ENCODE measurements at regions not wholly inside any gene's neighbourhood (a gene's known extent, or its start where the extent isn't known, plus 50 kb on each side); places are given as distances from the start of the nearest gene placed in this dataset.
"Not testable (repeated sequence)": the region's sequence is repeated elsewhere in the genome, so short reads cannot be mapped to it uniquely, and the experiment has no call there.

DNA sequence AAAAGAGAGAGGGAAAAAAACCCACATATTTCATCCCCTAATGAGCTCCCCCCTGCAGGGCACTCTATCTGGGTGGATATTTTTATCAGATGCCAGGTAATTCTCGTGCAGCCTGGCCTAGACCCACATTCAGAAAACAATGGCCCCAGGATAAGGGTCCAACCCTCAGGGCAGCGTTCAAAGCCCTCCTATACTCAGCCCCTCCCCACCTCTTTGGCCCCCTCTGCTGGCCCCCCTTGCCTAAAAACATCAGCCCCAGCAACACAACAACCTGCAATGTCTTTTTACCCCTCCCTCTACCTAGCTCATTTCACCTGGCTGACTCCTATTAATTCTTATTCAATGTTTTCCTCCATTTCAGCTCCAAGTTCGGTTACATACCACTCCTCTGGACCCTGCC is 145.4 kb upstream of the MED14 start:
- H3K4me3 Mint-ChIP-seq = no peak overlapping the region
- H3K27me3 Mint-ChIP-seq = no peaks in the 10 kb centered on the region
- DNase-seq (no peak), ATAC-seq (no peak)
- H3K27ac Mint-ChIP-seq = no peak overlapping the region
- CTCF ChIA-PET = no interaction called here
- no peaks in the 10 kb centered on the region for H3K36me3 Mint-ChIP-seq
- no peaks in the 10 kb centered on the region for H3K4me1 Mint-ChIP-seq
- H3K9me3 Mint-ChIP-seq (ENCODE audit: low read depth) = no peaks in the 10 kb centered on the region

DNA sequence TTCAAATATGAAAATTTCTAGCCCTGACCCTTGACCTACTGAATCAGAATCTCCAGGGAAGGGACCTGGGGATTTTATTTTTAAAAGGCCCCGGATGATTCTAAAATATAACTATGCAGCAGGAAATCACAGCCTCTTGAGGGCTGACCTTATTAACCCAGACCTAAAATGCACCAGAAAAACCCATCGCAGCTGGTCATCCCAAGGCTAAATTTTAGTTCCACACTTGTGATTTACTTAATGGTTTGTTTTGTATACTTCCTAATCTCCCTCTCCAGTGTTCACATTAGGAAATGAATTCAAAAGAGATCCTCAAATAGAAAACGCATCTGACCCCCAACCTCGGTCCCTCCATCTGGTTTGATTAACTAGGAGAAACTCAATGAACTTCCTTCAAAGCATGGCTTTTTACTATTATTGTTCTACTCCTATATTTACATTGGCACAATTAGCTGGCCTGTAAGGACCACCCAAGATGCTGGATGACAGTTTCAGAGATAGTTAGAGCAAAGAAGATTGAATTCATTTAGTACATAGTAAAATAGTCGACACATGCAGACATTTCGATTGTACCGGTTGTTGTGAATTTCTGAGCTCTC is 147.8 kb upstream of the MED14 start:
- H3K36me3 Mint-ChIP-seq = no peaks in the 10 kb centered on the region
- H3K27ac Mint-ChIP-seq = no peak overlapping the region
- H3K4me1 Mint-ChIP-seq = peaks cover 2% of the 10 kb centered on the region
- H3K4me3 Mint-ChIP-seq = no peak overlapping the region
- H3K9me3 Mint-ChIP-seq (ENCODE audit: low read depth) = no peaks in the 10 kb centered on the region
- no peaks in the 10 kb centered on the region for H3K27me3 Mint-ChIP-seq
- no peak for DNase-seq
- CTCF ChIA-PET = no interaction called here
- ATAC-seq = no peak

DNA sequence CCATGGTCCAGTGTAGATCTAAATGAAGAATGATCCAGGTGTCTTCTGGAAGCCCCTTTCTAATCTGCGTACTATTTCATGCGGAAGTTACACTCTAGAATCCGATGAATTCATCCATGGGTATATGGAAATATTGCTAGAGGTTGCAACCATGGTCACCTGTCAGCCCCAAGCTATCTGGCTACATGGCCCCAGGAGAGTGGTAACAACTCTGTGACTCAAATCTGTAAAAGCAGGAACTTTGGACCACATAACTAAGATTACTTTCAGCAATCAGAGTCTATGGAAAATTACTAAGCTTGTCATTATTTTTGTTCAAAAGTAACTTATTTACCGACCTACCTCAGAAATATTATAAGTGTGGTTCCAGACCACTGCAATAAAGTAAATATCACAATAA is 150.6 kb upstream of the MED14 start:
- Mint-ChIP-seq H3K9me3 (ENCODE audit: low read depth) (no peaks in the 10 kb centered on the region), H3K27me3 (no peaks in the 10 kb centered on the region), H3K4me3 (no peak overlapping the region), H3K27ac (no peak overlapping the region), H3K36me3 (no peaks in the 10 kb centered on the region), H3K4me1 (peaks cover 7% of the 10 kb centered on the region)
- DNase-seq (no peak), ATAC-seq (no peak)
- CTCF ChIA-PET = no interaction called here

DNA sequence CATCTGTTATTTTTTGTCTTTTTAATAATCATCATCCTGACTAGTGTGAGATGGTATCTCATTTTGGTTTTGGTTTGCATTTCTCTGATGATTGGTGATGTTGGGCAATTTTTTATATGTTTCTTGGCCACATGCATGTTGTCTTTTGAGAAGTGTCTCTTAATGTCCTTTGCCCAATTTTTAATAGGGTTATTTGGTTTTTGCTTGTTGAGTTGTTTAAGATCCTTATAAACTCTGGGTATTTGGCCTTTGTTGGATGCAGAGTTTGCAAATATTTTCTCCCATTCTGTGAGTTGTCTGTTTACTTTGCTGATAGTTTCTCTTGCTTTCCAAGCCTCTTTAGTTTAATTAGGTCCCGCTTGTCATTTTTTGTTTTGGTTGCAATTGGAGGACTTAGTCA is 152.1 kb upstream of the MED14 start:
- Mint-ChIP-seq H3K4me1 (peaks cover 7% of the 10 kb centered on the region), H3K36me3 (no peaks in the 10 kb centered on the region), H3K4me3 (no peak overlapping the region), H3K27me3 (no peaks in the 10 kb centered on the region), H3K9me3 (ENCODE audit: low read depth) (no peaks in the 10 kb centered on the region), H3K27ac (no peak overlapping the region)
- DNase-seq = no peak
- no peak for ATAC-seq
- CTCF ChIA-PET = no interaction called here

DNA sequence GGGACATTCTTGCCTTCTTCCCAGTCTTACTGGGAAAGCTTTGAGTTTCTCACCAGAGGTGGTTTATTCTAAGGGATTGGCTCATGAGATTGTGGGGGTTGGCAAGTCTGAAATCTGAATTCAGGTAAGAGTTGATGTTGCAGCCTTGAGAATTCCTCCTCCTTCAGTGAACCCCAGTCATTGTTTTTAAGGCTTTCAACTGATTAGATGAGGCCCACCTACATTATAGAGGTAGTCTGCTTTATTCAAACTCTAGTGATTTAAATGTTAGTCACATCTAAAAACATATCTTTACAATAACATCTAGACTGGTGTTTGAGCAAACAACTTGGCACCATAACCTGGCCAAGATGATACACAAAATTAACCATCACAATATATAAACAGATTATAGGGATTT is 156.5 kb upstream of the MED14 start:
- no peak for ATAC-seq
- no peak overlapping the region for H3K27ac Mint-ChIP-seq
- no peaks in the 10 kb centered on the region for H3K27me3 Mint-ChIP-seq
- CTCF ChIA-PET = no interaction called here
- H3K4me3 Mint-ChIP-seq = no peak overlapping the region
- no peak for DNase-seq
- H3K9me3 Mint-ChIP-seq (ENCODE audit: low read depth) = no peaks in the 10 kb centered on the region
- H3K36me3 Mint-ChIP-seq = no peaks in the 10 kb centered on the region
- H3K4me1 Mint-ChIP-seq = peaks cover 7% of the 10 kb centered on the region

DNA sequence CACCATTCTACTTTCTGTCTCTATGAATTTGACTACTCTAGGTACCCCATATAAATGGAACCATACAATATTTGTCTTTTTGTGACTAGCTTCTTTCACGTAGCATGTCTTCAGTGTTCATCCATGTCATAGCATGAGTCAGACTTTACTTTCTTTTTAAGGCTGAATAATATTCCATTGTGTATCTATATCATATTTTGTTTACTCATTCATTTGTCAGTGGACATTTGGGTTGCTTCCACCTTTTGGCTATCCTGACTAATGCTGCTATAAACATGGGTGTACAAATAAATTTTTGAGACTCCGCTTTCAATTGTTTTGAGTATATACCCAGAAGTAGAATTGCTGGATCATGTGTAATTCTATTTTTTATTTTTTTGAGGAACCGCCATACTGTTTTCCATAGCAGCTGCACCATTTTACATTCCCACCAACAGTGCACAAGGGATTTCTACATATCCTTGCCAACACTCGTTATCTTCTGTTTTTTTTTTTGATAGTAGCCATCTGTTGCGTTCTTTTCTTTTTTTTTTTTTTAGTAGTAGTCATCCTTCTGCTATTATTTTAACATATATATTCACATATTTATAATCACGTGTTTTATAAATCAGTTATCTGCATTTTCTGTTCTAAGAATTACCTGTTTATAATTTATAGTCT is 158.0 kb upstream of the MED14 start:
- Mint-ChIP-seq H3K4me3 (no peak overlapping the region), H3K9me3 (ENCODE audit: low read depth) (no peaks in the 10 kb centered on the region), H3K27me3 (no peaks in the 10 kb centered on the region), H3K4me1 (peaks cover 2% of the 10 kb centered on the region), H3K27ac (no peak overlapping the region), H3K36me3 (no peaks in the 10 kb centered on the region)
- CTCF ChIA-PET = no interaction called here
- DNase-seq (no peak), ATAC-seq (no peak)

DNA sequence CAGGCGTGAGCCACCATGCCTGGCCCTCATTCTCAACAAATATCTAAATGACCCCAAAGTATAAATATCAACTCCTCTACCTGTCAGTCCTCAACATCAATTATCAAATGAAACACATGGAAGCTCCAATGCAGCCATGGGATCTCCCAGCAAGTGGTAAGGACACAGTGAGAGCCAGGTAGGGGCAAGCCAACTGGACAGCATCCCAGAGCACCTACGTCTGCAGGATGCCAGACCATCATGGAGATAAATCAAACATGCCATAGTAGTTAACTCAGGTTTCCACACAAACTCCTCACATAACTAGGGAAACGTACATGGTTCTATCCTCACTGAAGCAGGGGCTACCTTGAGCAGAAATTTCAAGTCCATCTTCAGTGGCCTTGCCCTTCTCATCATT is 159.9 kb upstream of the MED14 start:
- Mint-ChIP-seq H3K4me1 (no peaks in the 10 kb centered on the region), H3K27me3 (no peaks in the 10 kb centered on the region), H3K27ac (no peak overlapping the region), H3K4me3 (no peak overlapping the region), H3K9me3 (ENCODE audit: low read depth) (no peaks in the 10 kb centered on the region), H3K36me3 (no peaks in the 10 kb centered on the region)
- no peak for DNase-seq
- CTCF ChIA-PET = no interaction called here
- no peak for ATAC-seq

DNA sequence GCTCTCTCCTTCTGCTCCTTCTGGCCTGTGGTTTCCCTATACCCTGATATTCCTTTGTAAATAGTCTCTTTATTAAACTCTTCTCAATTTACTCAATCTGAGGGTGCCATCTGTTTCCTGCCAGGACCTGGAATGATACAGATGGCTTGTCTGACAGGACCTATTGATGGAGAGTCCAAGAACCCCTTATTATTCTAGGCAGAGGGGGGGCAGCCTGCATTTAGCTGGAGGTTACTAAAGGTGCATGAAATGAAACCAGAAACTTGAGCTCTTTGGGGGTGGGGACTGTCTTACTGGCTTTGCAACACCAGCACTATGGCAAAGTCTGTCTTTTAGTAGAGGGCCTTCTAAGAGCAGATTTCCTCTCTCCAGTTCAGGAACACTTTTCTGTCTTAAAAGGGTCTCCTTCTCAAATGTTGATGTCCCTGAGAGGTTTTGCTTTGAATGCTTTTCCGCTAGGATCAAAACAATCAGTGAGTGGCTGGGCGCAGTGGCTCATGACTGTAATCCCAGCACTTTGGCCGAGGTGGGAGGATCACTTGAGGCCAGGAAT is 162.5 kb upstream of the MED14 start:
- Mint-ChIP-seq H3K4me1 (no peaks in the 10 kb centered on the region), H3K27me3 (peaks cover 11% of the 10 kb centered on the region), H3K36me3 (no peaks in the 10 kb centered on the region), H3K9me3 (ENCODE audit: low read depth) (no peaks in the 10 kb centered on the region), H3K27ac (no peak overlapping the region), H3K4me3 (no peak overlapping the region)
- CTCF ChIA-PET = no interaction called here
- ATAC-seq (no peak), DNase-seq (no peak)

DNA sequence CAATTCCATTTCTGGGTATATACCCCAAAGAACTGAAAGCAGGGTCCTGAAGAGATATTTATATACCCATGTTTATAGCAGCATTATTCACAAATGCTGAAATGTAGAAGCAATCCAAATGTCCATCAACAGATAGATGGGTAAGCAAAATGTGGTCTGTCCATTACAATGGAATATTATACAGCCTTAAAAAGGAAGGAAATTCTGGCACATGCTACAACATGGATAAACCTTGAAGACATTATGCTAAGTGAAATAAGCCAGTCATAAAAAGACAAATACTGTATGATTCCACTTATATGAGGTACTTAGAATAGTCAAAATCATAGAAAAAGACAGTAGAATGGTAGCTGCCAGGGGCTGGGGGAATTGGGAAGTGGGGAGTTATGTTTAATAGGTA is 169.4 kb upstream of the MED14 start:
- H3K27ac Mint-ChIP-seq; H3K9me3 Mint-ChIP-seq (ENCODE audit: low read depth); CTCF ChIA-PET; H3K4me3 Mint-ChIP-seq; ATAC-seq; H3K36me3 Mint-ChIP-seq; H3K4me1 Mint-ChIP-seq; DNase-seq: not testable (repeated sequence)
- H3K27me3 Mint-ChIP-seq = peaks cover 16% of the 10 kb centered on the region

DNA sequence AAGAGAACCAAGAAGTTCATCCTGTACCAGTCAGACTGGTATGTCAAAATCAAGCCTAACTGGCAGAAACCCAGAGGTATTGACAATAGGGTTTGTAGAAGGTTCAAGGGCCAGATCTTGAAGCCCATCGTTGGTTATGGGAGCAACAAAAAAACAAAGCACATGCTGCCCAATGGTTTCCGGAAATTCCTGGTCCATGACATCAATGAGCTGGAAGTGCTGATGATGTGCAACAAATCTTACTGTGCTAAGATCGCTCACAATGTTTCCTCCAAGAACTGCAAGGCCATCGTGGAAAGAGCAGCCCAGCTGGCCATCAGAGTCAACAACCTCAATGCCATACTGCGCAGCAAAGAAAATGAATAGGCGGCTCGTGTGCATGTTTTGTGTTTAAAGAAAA is 172.7 kb upstream of the MED14 start:
- peaks cover 4% of the 10 kb centered on the region for H3K27me3 Mint-ChIP-seq
- no peaks in the 10 kb centered on the region for H3K9me3 Mint-ChIP-seq (ENCODE audit: low read depth)
- DNase-seq (no peak), ATAC-seq (no peak)
- H3K4me3 Mint-ChIP-seq = no peak overlapping the region
- no peaks in the 10 kb centered on the region for H3K4me1 Mint-ChIP-seq
- H3K36me3 Mint-ChIP-seq = no peaks in the 10 kb centered on the region
- no peak overlapping the region for H3K27ac Mint-ChIP-seq
- CTCF ChIA-PET = no interaction called here

DNA sequence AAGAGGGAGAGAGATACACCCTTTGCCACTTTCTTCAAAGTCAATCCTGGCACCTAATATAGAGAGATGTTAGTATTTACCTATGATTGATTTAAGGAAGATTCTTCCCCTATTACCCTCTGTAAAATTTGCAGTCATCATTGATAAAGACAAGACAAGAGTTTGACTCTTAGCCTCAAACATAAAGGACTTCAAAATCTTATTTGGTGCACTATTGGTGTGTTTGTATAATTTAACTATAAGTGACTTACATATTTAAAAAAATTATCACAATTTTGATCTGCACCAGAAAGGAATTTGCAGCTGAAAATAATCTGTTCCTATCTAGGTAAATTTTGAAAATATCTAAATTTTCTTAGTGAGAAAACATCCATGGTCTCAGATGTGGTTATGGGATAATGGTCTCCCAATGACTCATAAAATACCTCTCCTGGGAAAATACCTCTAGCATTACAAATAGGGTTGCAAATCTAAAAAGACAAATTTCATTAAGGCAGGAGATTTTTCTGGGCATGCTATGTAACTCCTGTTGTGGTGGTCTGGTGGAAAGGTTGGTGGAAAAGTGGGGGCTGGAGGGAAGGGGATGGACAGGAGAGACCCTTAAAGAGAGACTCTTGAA is 173.6 kb upstream of the MED14 start:
- H3K27me3 Mint-ChIP-seq = peaks cover 3% of the 10 kb centered on the region
- H3K4me3 Mint-ChIP-seq = no peak overlapping the region
- DNase-seq (no peak), ATAC-seq (no peak)
- CTCF ChIA-PET = no interaction called here
- no peaks in the 10 kb centered on the region for H3K9me3 Mint-ChIP-seq (ENCODE audit: low read depth)
- H3K4me1 Mint-ChIP-seq = no peaks in the 10 kb centered on the region
- no peaks in the 10 kb centered on the region for H3K36me3 Mint-ChIP-seq
- no peak overlapping the region for H3K27ac Mint-ChIP-seq

DNA sequence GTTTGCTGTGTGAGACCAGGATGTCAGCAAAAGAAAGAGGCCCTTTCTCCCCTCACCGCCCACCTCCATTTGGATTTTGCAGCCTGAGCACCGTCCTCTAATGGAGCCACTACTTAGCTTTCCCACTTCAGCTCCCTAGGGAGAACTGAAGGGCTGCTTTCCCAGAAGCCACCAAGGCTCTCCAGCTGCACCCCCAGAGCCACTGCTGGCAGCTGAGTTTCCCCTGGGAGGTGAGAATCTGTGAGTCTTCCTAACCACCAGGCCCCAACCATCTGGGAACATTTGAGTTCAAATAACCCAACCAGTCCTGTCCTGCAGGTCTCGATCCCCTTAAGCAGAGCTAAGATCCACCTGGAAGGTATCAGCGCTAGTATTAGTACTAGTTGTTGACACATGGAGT is 173.1 kb upstream of the USP9X start:
- H3K4me3 Mint-ChIP-seq = no peak overlapping the region
- no peaks in the 10 kb centered on the region for H3K9me3 Mint-ChIP-seq (ENCODE audit: low read depth)
- CTCF ChIA-PET = no interaction called here
- H3K4me1 Mint-ChIP-seq = no peaks in the 10 kb centered on the region
- no peak overlapping the region for H3K27ac Mint-ChIP-seq
- no peaks in the 10 kb centered on the region for H3K36me3 Mint-ChIP-seq
- H3K27me3 Mint-ChIP-seq = peaks cover 3% of the 10 kb centered on the region
- DNase-seq (no peak), ATAC-seq (no peak)

DNA sequence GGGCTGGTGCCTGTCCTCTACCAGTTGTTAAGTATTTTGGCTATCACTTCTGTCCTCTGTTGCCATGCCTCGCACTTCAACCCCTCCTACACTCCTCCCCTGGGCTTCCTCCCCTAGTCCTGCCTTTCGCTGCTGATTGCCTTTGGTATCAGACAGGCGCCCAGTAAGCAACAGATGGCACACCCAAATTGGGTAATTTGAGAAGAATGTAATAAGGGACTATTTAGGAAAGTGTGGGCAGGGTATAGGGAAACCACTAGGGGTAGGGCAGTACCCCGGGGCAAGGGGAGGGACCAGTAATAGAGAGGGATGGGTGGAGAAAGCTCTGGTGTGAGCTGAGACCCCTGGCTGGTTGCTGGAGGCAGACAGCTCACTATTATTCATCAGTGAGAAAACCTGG is 172.7 kb upstream of the USP9X start:
- ATAC-seq = no peak
- DNase-seq = no peak
- H3K36me3 Mint-ChIP-seq = no peaks in the 10 kb centered on the region
- H3K9me3 Mint-ChIP-seq (ENCODE audit: low read depth) = no peaks in the 10 kb centered on the region
- CTCF ChIA-PET = no interaction called here
- no peak overlapping the region for H3K27ac Mint-ChIP-seq
- no peak overlapping the region for H3K4me3 Mint-ChIP-seq
- no peaks in the 10 kb centered on the region for H3K4me1 Mint-ChIP-seq
- peaks cover 3% of the 10 kb centered on the region for H3K27me3 Mint-ChIP-seq

DNA sequence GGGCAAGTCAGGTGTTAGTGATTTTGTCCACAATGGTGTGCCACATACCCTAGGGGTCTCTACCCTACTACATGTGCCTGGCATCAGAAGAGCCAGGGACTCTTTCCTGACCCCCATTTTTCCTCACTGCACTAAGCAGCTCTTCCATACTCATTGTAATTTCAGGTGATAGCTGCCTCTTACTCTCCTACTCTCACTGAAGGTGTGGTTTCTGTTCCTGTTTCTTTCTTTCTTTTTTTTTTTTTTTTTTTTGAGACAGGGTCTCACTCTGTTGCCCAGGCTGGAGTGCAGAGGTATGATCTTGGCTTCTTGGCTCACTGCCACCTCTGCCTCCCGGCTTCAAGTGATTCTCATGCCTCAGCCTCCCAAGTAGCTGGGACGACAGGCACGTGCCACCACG is 164.9 kb upstream of the USP9X start:
- H3K27me3 Mint-ChIP-seq = no peaks in the 10 kb centered on the region
- H3K9me3 Mint-ChIP-seq (ENCODE audit: low read depth) = no peaks in the 10 kb centered on the region
- CTCF ChIA-PET = no interaction called here

More for the DNA sequence above, 164.9 kb upstream of the USP9X start:
- ATAC-seq (no peak), DNase-seq (no peak)
- H3K4me1 Mint-ChIP-seq = no peaks in the 10 kb centered on the region
- no peak overlapping the region for H3K27ac Mint-ChIP-seq
- H3K36me3 Mint-ChIP-seq = peaks cover 6% of the 10 kb centered on the region
- no peak overlapping the region for H3K4me3 Mint-ChIP-seq
